Loucy (cell line): ENCODE measurements at regions not wholly inside any gene's neighbourhood (a gene's known extent, or its start where the extent isn't known, plus 50 kb on each side); places are given as distances from the start of the nearest gene placed in this dataset.
"Not testable (repeated sequence)": the region's sequence is repeated elsewhere in the genome, so short reads cannot be mapped to it uniquely, and the experiment has no call there.

Experiments used
- H2AFZ ChIP-seq: fragments of 200-600 bp; sonication (generic); 2 replicates; pipeline ENCODE4 v1.6.0; 2016; ENCODE audit warnings: antibody characterized with exemption, mild to moderate bottlenecking, low read length, moderate library complexity
- H3F3A ChIP-seq: fragments of 200-600 bp; 2 replicates; pipeline ENCODE4 v1.6.0; 2016; ENCODE audit warnings: antibody characterized with exemption, low read depth, mild to moderate bottlenecking
- H3K27me3 ChIP-seq: fragments of 200-600 bp; sonication (generic); 2 replicates; pipeline ENCODE4 v1.6.1; 2014; ENCODE audit warnings: low read length, mild to moderate bottlenecking; ENCODE audit not compliant: insufficient read depth, poor library complexity, severe bottlenecking
- H3K36me3 ChIP-seq: fragments of 200-600 bp; sonication (generic); 2 replicates; pipeline ENCODE4 v1.6.1; 2016; ENCODE audit warnings: low read length; ENCODE audit not compliant: insufficient read depth
- H3K4me1 ChIP-seq: fragments of 200-600 bp; sonication (generic); 2 replicates; pipeline ENCODE4 v1.5.1; 2014; ENCODE audit warnings: low read length, mild to moderate bottlenecking; ENCODE audit not compliant: insufficient read depth, poor library complexity, severe bottlenecking
- H3K4me2 ChIP-seq: fragments of 200-600 bp; sonication (generic); 2 replicates; pipeline ENCODE4 v1.6.0; 2014; ENCODE audit warnings: antibody characterized with exemption, low read length, low read depth, mild to moderate bottlenecking; ENCODE audit not compliant: poor library complexity, severe bottlenecking
- H3K4me3 ChIP-seq: fragments of 200-600 bp; sonication (generic); 2 replicates; pipeline ENCODE4 v1.5.1; 2014; ENCODE audit warnings: low read length, mild to moderate bottlenecking, mixed read lengths; ENCODE audit not compliant: poor library complexity, severe bottlenecking
- H3K79me2 ChIP-seq: fragments of 200-600 bp; sonication (generic); 2 replicates; pipeline ENCODE4 v1.6.1; 2014; ENCODE audit warnings: low read length; ENCODE audit not compliant: insufficient read depth
- H3K9ac ChIP-seq: fragments of 200-600 bp; sonication (generic); 2 replicates; pipeline ENCODE4 v1.6.0; 2014; ENCODE audit warnings: mild to moderate bottlenecking, low read depth, low read length, moderate library complexity; ENCODE audit not compliant: poor library complexity, severe bottlenecking
- H3K9me2 ChIP-seq: fragments of 200-600 bp; sonication (generic); replicated peaks from 2 replicates; pipeline ENCODE4 v1.6.1; 2016; ENCODE audit warnings: low read depth, low read length, mixed read lengths
- H3K9me3 ChIP-seq: fragments of 200-600 bp; sonication (generic); 2 replicates; pipeline ENCODE4 v1.6.1; 2014; ENCODE audit warnings: mild to moderate bottlenecking, antibody characterized with exemption, low read length, low read depth; ENCODE audit not compliant: insufficient read depth
- H4K20me1 ChIP-seq: fragments of 200-600 bp; sonication (generic); 2 replicates; pipeline ENCODE4 v1.6.0; 2014; ENCODE audit warnings: antibody characterized with exemption, low read length, mild to moderate bottlenecking; ENCODE audit not compliant: insufficient read depth, poor library complexity, severe bottlenecking
- EZH2phosphoT487 ChIP-seq: fragments of 200-600 bp; IDR thresholded peaks from 2 replicates; pipeline ENCODE4 v1.6.1; 2018; ENCODE audit warnings: antibody characterized with exemption, mild to moderate bottlenecking, moderate library complexity, borderline replicate concordance
- TF ChIP-seq, protein P1 (sequence below): fragments of 200-600 bp; sonication (generic); conservative IDR thresholded peaks from 2 replicates; pipeline ENCODE4 v1.5.1; 2014; ENCODE audit warnings: mild to moderate bottlenecking, antibody characterized with exemption, low read length

DNA sequence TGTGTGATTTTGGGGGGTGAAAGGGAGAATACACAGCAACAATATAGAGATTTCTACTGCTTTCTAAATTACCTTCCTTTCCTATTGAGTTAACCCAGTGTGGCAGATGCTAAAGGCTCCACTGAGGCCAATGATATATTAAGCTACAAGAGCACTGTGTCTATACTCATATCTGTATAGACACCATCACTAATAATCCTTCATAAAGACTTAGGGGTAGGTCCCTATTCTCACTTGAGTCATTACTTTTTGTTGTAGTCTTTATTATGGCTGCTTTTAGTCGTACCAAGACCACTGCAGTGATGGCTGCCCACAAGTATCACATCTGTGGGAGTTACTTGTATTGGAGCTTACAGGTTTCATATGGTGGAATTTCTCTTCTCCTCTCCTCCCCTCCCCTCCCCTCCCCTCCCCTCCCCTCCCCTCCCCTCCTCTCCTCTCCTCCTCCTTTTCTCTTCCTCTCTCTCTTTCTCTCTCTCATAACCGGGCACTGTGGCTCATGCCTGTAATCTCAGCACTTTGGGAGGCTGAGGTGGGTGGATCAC, 637.6 kb downstream of the ADCYAP1 start:
- H2AFZ ChIP-seq = no peak overlapping the region
- H3K9me2 ChIP-seq = no peaks in the 10 kb centered on the region
- H3K4me2 ChIP-seq = no peak overlapping the region
- no peak overlapping the region for H3K9ac ChIP-seq
- H3K9me3 ChIP-seq = no peaks in the 10 kb centered on the region
- TF ChIP-seq, protein P1, sequence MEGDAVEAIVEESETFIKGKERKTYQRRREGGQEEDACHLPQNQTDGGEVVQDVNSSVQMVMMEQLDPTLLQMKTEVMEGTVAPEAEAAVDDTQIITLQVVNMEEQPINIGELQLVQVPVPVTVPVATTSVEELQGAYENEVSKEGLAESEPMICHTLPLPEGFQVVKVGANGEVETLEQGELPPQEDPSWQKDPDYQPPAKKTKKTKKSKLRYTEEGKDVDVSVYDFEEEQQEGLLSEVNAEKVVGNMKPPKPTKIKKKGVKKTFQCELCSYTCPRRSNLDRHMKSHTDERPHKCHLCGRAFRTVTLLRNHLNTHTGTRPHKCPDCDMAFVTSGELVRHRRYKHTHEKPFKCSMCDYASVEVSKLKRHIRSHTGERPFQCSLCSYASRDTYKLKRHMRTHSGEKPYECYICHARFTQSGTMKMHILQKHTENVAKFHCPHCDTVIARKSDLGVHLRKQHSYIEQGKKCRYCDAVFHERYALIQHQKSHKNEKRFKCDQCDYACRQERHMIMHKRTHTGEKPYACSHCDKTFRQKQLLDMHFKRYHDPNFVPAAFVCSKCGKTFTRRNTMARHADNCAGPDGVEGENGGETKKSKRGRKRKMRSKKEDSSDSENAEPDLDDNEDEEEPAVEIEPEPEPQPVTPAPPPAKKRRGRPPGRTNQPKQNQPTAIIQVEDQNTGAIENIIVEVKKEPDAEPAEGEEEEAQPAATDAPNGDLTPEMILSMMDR = no peak
- TF ChIP-seq EZH2phosphoT487 = no peak
- no peaks in the 10 kb centered on the region for H3K36me3 ChIP-seq
- H3F3A ChIP-seq = no peaks in the 10 kb centered on the region
- no peaks in the 10 kb centered on the region for H3K4me1 ChIP-seq
- H3K4me3 ChIP-seq = no peak overlapping the region
- no peaks in the 10 kb centered on the region for H4K20me1 ChIP-seq
- H3K27me3 ChIP-seq = no peaks in the 10 kb centered on the region
- no peaks in the 10 kb centered on the region for H3K79me2 ChIP-seq

GRCh38 chr18:1544016-1544415, 639.3 kb downstream of the ADCYAP1 start:
- Histone ChIP-seq H3K9me2 (no peaks in the 10 kb centered on the region), H3K9ac (no peak overlapping the region), H3K9me3 (no peaks in the 10 kb centered on the region), H2AFZ (no peak overlapping the region), H3F3A (no peaks in the 10 kb centered on the region), H3K4me2 (no peak overlapping the region), H3K4me3 (no peak overlapping the region), H3K27me3 (no peaks in the 10 kb centered on the region), H3K36me3 (no peaks in the 10 kb centered on the region), H3K79me2 (no peaks in the 10 kb centered on the region), H3K4me1 (no peaks in the 10 kb centered on the region), H4K20me1 (no peaks in the 10 kb centered on the region)
- TF ChIP-seq, protein P1 = no peak
- no peak for TF ChIP-seq EZH2phosphoT487

GRCh38 chr18:1557711-1558110, 653.0 kb downstream of the ADCYAP1 start:
- not testable (repeated sequence) for H3K27me3 ChIP-seq, H3K36me3 ChIP-seq, H2AFZ ChIP-seq, H3K79me2 ChIP-seq, H3K4me3 ChIP-seq, H3F3A ChIP-seq, H3K9me2 ChIP-seq, H3K4me2 ChIP-seq, H3K9me3 ChIP-seq, H4K20me1 ChIP-seq, H3K4me1 ChIP-seq, H3K9ac ChIP-seq

GRCh38 chr18:1559563-1559962, 654.9 kb downstream of the ADCYAP1 start:
- H3K27me3 ChIP-seq = no peaks in the 10 kb centered on the region
- H3F3A ChIP-seq = no peaks in the 10 kb centered on the region
- no peaks in the 10 kb centered on the region for H4K20me1 ChIP-seq
- H3K79me2 ChIP-seq = no peaks in the 10 kb centered on the region
- H3K4me2 ChIP-seq = no peak overlapping the region
- H3K9me2 ChIP-seq = no peaks in the 10 kb centered on the region
- H3K36me3 ChIP-seq = no peaks in the 10 kb centered on the region
- no peak overlapping the region for H3K9ac ChIP-seq
- H3K4me3 ChIP-seq = no peak overlapping the region
- H3K4me1 ChIP-seq = no peaks in the 10 kb centered on the region
- no peak for TF ChIP-seq EZH2phosphoT487
- TF ChIP-seq, protein P1 = peak; percentile 57
- no peak overlapping the region; the same call in 1 of the 2 replicates for H2AFZ ChIP-seq
- H3K9me3 ChIP-seq = no peaks in the 10 kb centered on the region
